HUES64 (cell line): ENCODE measurements at regions not wholly inside any gene's neighbourhood (a gene's known extent, or its start where the extent isn't known, plus 50 kb on each side); places are given as distances from the start of the nearest gene placed in this dataset.

Source experiments
- H3K27ac ChIP-seq: 2 replicates; pipeline ENCODE4 v1.7.0; 2013; ENCODE audit warnings: low read depth, low read length, inconsistent platforms
- H3K27me3 ChIP-seq: 2 replicates; pipeline ENCODE4 v1.6.1; 2013; ENCODE audit warnings: mild to moderate bottlenecking, low read length; ENCODE audit not compliant: insufficient read depth
- H3K36me3 ChIP-seq: 2 replicates; pipeline ENCODE4 v1.6.1; 2013; ENCODE audit warnings: mild to moderate bottlenecking, low read length; ENCODE audit not compliant: insufficient read depth
- H3K4me1 ChIP-seq: 2 replicates; pipeline ENCODE4 v1.6.1; 2013; ENCODE audit warnings: mild to moderate bottlenecking, low read length, moderate library complexity; ENCODE audit not compliant: insufficient read depth
- H3K4me3 ChIP-seq: 2 replicates; pipeline ENCODE4 v1.5.1; 2013; ENCODE audit warnings: mild to moderate bottlenecking, low read length, moderate library complexity
- H3K9ac ChIP-seq: 2 replicates; pipeline ENCODE4 v1.6.1; 2013; ENCODE audit warnings: mild to moderate bottlenecking, low read depth, low read length
- H3K9me3 ChIP-seq: 2 replicates; pipeline ENCODE4 v1.6.1; 2013; ENCODE audit warnings: low read depth, low read length; ENCODE audit not compliant: insufficient read depth
- WGBS: fragments of 150-250, 120-280 bp; methylation state at CpG from one replicate; pipeline ENCODE4 v1.1.7; 2013; ENCODE audit warnings: missing lambda C conversion rate; 5-methylcytosine and 5-hydroxymethylcytosine counted together

- Histone ChIP-seq H3K27ac (no peak overlapping the region), H3K9ac (no peak overlapping the region), H3K27me3 (no peaks in the 10 kb centered on the region), H3K36me3 (no peaks in the 10 kb centered on the region), H3K4me3 (no peak overlapping the region), H3K4me1 (no peaks in the 10 kb centered on the region), H3K9me3 (no peaks in the 10 kb centered on the region)
- WGBS = 62% methylated on average over 3 of the region's 3 CpGs
These were observed 196.1 kb downstream of the TTC6 start for GRCh38 chr14:37791384-37792036.

- no peak overlapping the region for H3K9ac ChIP-seq
- H3K9me3 ChIP-seq = no peaks in the 10 kb centered on the region
- no peaks in the 10 kb centered on the region for H3K36me3 ChIP-seq
- WGBS = 96% methylated on average over 3 of the region's 4 CpGs
- no peak overlapping the region for H3K27ac ChIP-seq
- H3K4me3 ChIP-seq = no peak overlapping the region
- H3K27me3 ChIP-seq = no peaks in the 10 kb centered on the region
- H3K4me1 ChIP-seq = no peaks in the 10 kb centered on the region
These were observed 196.7 kb downstream of the TTC6 start for GRCh38 chr14:37792124-37792523.

GRCh38 chr14:37796703-37797416, 201.4 kb downstream of the TTC6 start:
- WGBS = 94% methylated on average over 4 of the region's 4 CpGs
- H3K27me3 ChIP-seq = no peaks in the 10 kb centered on the region

GRCh38 chr14:37797675-37798074, 202.2 kb downstream of the TTC6 start:
- Histone ChIP-seq H3K27me3 (no peaks in the 10 kb centered on the region), H3K4me3 (no peak overlapping the region), H3K27ac (no peak overlapping the region), H3K9ac (no peak overlapping the region), H3K9me3 (no peaks in the 10 kb centered on the region), H3K4me1 (no peaks in the 10 kb centered on the region), H3K36me3 (no peaks in the 10 kb centered on the region)
- no CpG with 5 or more reads among the region's 1 CpG for WGBS

More at GRCh38 chr14:37796703-37797416, 201.4 kb downstream of the TTC6 start:
- no peaks in the 10 kb centered on the region for H3K9me3 ChIP-seq
- H3K4me3 ChIP-seq = no peak overlapping the region
- H3K9ac ChIP-seq = no peak overlapping the region
- no peaks in the 10 kb centered on the region for H3K36me3 ChIP-seq
- H3K4me1 ChIP-seq = no peaks in the 10 kb centered on the region
- no peak overlapping the region for H3K27ac ChIP-seq

GRCh38 chr14:37807722-37808121, 212.3 kb downstream of the TTC6 start:
- Histone ChIP-seq H3K36me3 (no peaks in the 10 kb centered on the region), H3K27me3 (no peaks in the 10 kb centered on the region), H3K9me3 (no peaks in the 10 kb centered on the region), H3K9ac (no peak overlapping the region), H3K4me3 (no peak overlapping the region), H3K4me1 (peaks cover 12% of the 10 kb centered on the region), H3K27ac (no peak overlapping the region)

GRCh38 chr14:37810094-37810801, 214.8 kb downstream of the TTC6 start:
- no peaks in the 10 kb centered on the region for H3K36me3 ChIP-seq
- no peak overlapping the region for H3K4me3 ChIP-seq
- H3K9me3 ChIP-seq = no peaks in the 10 kb centered on the region
- H3K9ac ChIP-seq = no peak overlapping the region
- peaks cover 12% of the 10 kb centered on the region for H3K4me1 ChIP-seq
- no peaks in the 10 kb centered on the region for H3K27me3 ChIP-seq
- no peak overlapping the region for H3K27ac ChIP-seq
- 89% methylated on average over 4 of the region's 4 CpGs for WGBS

GRCh38 chr14:37813732-37814131, 218.3 kb downstream of the TTC6 start:
- H3K27ac ChIP-seq = no peak overlapping the region

GRCh38 chr14:37816135-37816534, 220.7 kb downstream of the TTC6 start:
- Histone ChIP-seq H3K9ac (no peak overlapping the region), H3K27me3 (no peaks in the 10 kb centered on the region)
- WGBS = 100% methylated on average over 1 of the region's 1 CpG

More at GRCh38 chr14:37813732-37814131, 218.3 kb downstream of the TTC6 start:
- no peaks in the 10 kb centered on the region for H3K36me3 ChIP-seq
- H3K27me3 ChIP-seq = no peaks in the 10 kb centered on the region
- no peak overlapping the region for H3K9ac ChIP-seq
- H3K4me3 ChIP-seq = no peak overlapping the region
- H3K9me3 ChIP-seq = no peaks in the 10 kb centered on the region
- peaks cover 12% of the 10 kb centered on the region for H3K4me1 ChIP-seq

GRCh38 chr14:37816743-37817295, 221.4 kb downstream of the TTC6 start:
- Histone ChIP-seq H3K36me3 (no peaks in the 10 kb centered on the region), H3K4me3 (no peak overlapping the region), H3K27me3 (no peaks in the 10 kb centered on the region), H3K4me1 (no peaks in the 10 kb centered on the region), H3K9ac (no peak overlapping the region), H3K27ac (no peak overlapping the region), H3K9me3 (no peaks in the 10 kb centered on the region)
- WGBS = 89% methylated on average over 3 of the region's 4 CpGs

More at GRCh38 chr14:37816135-37816534, 220.7 kb downstream of the TTC6 start:
- Histone ChIP-seq H3K9me3 (no peaks in the 10 kb centered on the region), H3K36me3 (no peaks in the 10 kb centered on the region), H3K4me1 (no peaks in the 10 kb centered on the region), H3K27ac (no peak overlapping the region), H3K4me3 (no peak overlapping the region)

- no peaks in the 10 kb centered on the region for H3K9me3 ChIP-seq
- no peaks in the 10 kb centered on the region for H3K36me3 ChIP-seq
- WGBS = 96% methylated on average over 6 of the region's 8 CpGs
- H3K27me3 ChIP-seq = no peaks in the 10 kb centered on the region
- no peak overlapping the region for H3K4me3 ChIP-seq
- H3K27ac ChIP-seq = no peak overlapping the region
- no peaks in the 10 kb centered on the region for H3K4me1 ChIP-seq
- H3K9ac ChIP-seq = no peak overlapping the region
These were observed 224.0 kb downstream of the TTC6 start for GRCh38 chr14:37819155-37820015.
